Mesenchymal stem cell (in vitro differentiated cells and primary cell): ENCODE measurements at regions not wholly inside any gene's neighbourhood (a gene's known extent, or its start where the extent isn't known, plus 50 kb on each side); places are given as distances from the start of the nearest gene placed in this dataset.
"Not testable (repeated sequence)": the region's sequence is repeated elsewhere in the genome, so short reads cannot be mapped to it uniquely, and the experiment has no call there.

Source experiments
- DNase-seq: peaks from one replicate; pipeline ENCODE4 v3.0.0-alpha.2; 2013
- H2AFZ ChIP-seq: one replicate; pipeline ENCODE4 v1.6.1; 2013; ENCODE audit warnings: low read depth, mild to moderate bottlenecking, control low read depth, inconsistent platforms, low read length, moderate library complexity
- H2AK5ac ChIP-seq: 2 replicates; pipeline ENCODE4 v1.6.1; 2013; ENCODE audit warnings: low read length, moderate library complexity, mild to moderate bottlenecking, inconsistent platforms; ENCODE audit not compliant: severe bottlenecking
- H2BK120ac ChIP-seq: one replicate; pipeline ENCODE4 v1.6.1; 2013; ENCODE audit warnings: low read depth, mild to moderate bottlenecking, inconsistent platforms, low read length, moderate library complexity
- H2BK12ac ChIP-seq, 2 experiments: one replicate each; pipeline ENCODE4 v1.6.1; 2013; ENCODE audit warnings: inconsistent platforms in 2 of 2, low read length in 2 of 2, mild to moderate bottlenecking in 2 of 2, moderate library complexity in 2 of 2, control low read depth in 1 of 2
- H2BK15ac ChIP-seq: one replicate; pipeline ENCODE4 v1.6.1; 2013; ENCODE audit warnings: mild to moderate bottlenecking, low read depth, inconsistent platforms; ENCODE audit not compliant: poor library complexity, severe bottlenecking
- H2BK5ac ChIP-seq: 2 replicates; pipeline ENCODE4 v1.6.1; 2013; ENCODE audit warnings: low read depth, mild to moderate bottlenecking, low read length, control low read depth, inconsistent platforms; ENCODE audit not compliant: poor library complexity, severe bottlenecking
- H3K14ac ChIP-seq, 2 experiments: one replicate each; pipeline ENCODE4 v1.6.1; 2013; ENCODE audit warnings: inconsistent platforms in 2 of 2, low read length in 2 of 2, control low read depth in 1 of 2, mild to moderate bottlenecking in 1 of 2, moderate library complexity in 1 of 2
- H3K18ac ChIP-seq, 2 experiments: one replicate each; pipeline ENCODE4 v1.6.1; 2013; ENCODE audit warnings: inconsistent platforms in 2 of 2, low read length in 2 of 2, control low read depth in 1 of 2, low read depth in 1 of 2, mild to moderate bottlenecking in 1 of 2
- H3K23ac ChIP-seq, 2 experiments: one replicate each; pipeline ENCODE4 v1.6.1; 2013; ENCODE audit warnings: inconsistent platforms in 2 of 2, low read length in 2 of 2, mild to moderate bottlenecking in 2 of 2, moderate library complexity in 2 of 2, control low read depth in 1 of 2
- H3K27ac ChIP-seq: 2 replicates; pipeline ENCODE4 v1.5.1; 2013; ENCODE audit warnings: mild to moderate bottlenecking, moderate library complexity, low read length, control low read depth, inconsistent platforms; ENCODE audit not compliant: poor library complexity, severe bottlenecking
- H3K27me3 ChIP-seq, 2 experiments: 2 replicates each; pipeline versions ENCODE4 v1.6.1 to v1.7.0; 2013; ENCODE audit warnings: low read length in 2 of 2, mild to moderate bottlenecking in 2 of 2, moderate library complexity in 2 of 2, control low read depth in 1 of 2, inconsistent platforms in 1 of 2; ENCODE audit not compliant: control insufficient read depth in 1 of 2, insufficient read depth in 1 of 2
- H3K36me3 ChIP-seq, 2 experiments: 2 replicates each; pipeline versions ENCODE4 v1.6.1 to v1.7.0; 2013; ENCODE audit warnings: low read length in 2 of 2, control low read depth in 1 of 2, inconsistent platforms in 1 of 2, low read depth in 1 of 2, mild to moderate bottlenecking in 1 of 2; ENCODE audit not compliant: insufficient read depth in 2 of 2, control insufficient read depth in 1 of 2
- H3K4ac ChIP-seq, 2 experiments: one replicate each; pipeline ENCODE4 v1.6.1; 2013; ENCODE audit warnings: inconsistent platforms in 2 of 2, low read length in 2 of 2, mild to moderate bottlenecking in 2 of 2, moderate library complexity in 2 of 2, control low read depth in 1 of 2, low read depth in 1 of 2
- H3K4me1 ChIP-seq: 2 replicates; pipeline ENCODE4 v1.6.1; 2013; ENCODE audit warnings: low read depth, low read length, control low read depth; ENCODE audit not compliant: control insufficient read depth, insufficient read depth
- H3K4me2 ChIP-seq: 2 replicates; pipeline ENCODE4 v1.6.1; 2013; ENCODE audit warnings: low read length, mild to moderate bottlenecking, inconsistent platforms; ENCODE audit not compliant: poor library complexity, severe bottlenecking
- H3K4me3 ChIP-seq, 2 experiments: 2 replicates each; pipeline versions ENCODE4 v1.5.1 to v1.7.0; 2013; ENCODE audit warnings: low read length in 2 of 2, mild to moderate bottlenecking in 2 of 2, control low read depth in 1 of 2, low read depth in 1 of 2; ENCODE audit not compliant: insufficient read depth in 1 of 2
- H3K79me1 ChIP-seq: replicated peaks from 2 replicates; pipeline ENCODE4 v1.6.1; 2013; ENCODE audit warnings: mild to moderate bottlenecking, control low read depth, low read length, inconsistent platforms; ENCODE audit not compliant: poor library complexity, severe bottlenecking
- H3K9ac ChIP-seq: 2 replicates; pipeline ENCODE4 v1.7.0; 2013; ENCODE audit warnings: mild to moderate bottlenecking, low read length, moderate library complexity
- H3K9me3 ChIP-seq: 2 replicates; pipeline ENCODE4 v1.7.0; 2013; ENCODE audit warnings: mild to moderate bottlenecking, low read length; ENCODE audit not compliant: control insufficient read depth
- H4K8ac ChIP-seq: one replicate; pipeline ENCODE4 v1.6.1; 2013; ENCODE audit warnings: inconsistent platforms, mild to moderate bottlenecking, low read length, moderate library complexity
- H4K91ac ChIP-seq: one replicate; pipeline ENCODE4 v1.6.1; 2013; ENCODE audit warnings: mild to moderate bottlenecking, low read length, inconsistent platforms
- WGBS: methylation state at CpG from one replicate; pipeline ENCODE4 v1.1.7; 2013; ENCODE audit warnings: mixed read lengths; 5-methylcytosine and 5-hydroxymethylcytosine counted together

- Histone ChIP-seq H2BK120ac (no peak overlapping the region), H3K4me1 (no peaks in the 10 kb centered on the region), H4K91ac (no peak overlapping the region), H3K18ac (no peak overlapping the region), H3K14ac (no peak overlapping the region), H2AFZ (no peak overlapping the region), H3K36me3 (no peaks in the 10 kb centered on the region), H2AK5ac (no peak overlapping the region), H3K4me2 (no peak overlapping the region), H3K4ac (no peak overlapping the region), H4K8ac (no peak overlapping the region), H2BK5ac (no peak overlapping the region), H3K27ac (no peak overlapping the region), H2BK12ac (no peak overlapping the region), H3K23ac (no peak overlapping the region), H3K27me3 (no peaks in the 10 kb centered on the region), H3K9ac (no peak overlapping the region), H2BK15ac (no peak overlapping the region), H3K79me1 (no peaks in the 10 kb centered on the region), H3K4me3 (no peak overlapping the region), H3K9me3 (peaks cover under 1% of the 10 kb centered on the region)
- WGBS: 75% methylated on average over 9 of the region's 10 CpGs
- DNase-seq: peak; percentile 9
Observed at GRCh38 chr20:12113468-12114371, 196.0 kb downstream of the BTBD3 start.

GRCh38 chr20:12129114-12129513 is 211.4 kb downstream of the BTBD3 start:
- not testable (repeated sequence) for H2AFZ ChIP-seq, H3K36me3 ChIP-seq, H3K4me3 ChIP-seq, DNase-seq, H4K91ac ChIP-seq, H4K8ac ChIP-seq, H2BK15ac ChIP-seq, H2BK120ac ChIP-seq, H2BK5ac ChIP-seq, H3K27me3 ChIP-seq, H3K14ac ChIP-seq, H3K4me1 ChIP-seq, H3K23ac ChIP-seq, H2BK12ac ChIP-seq, H3K79me1 ChIP-seq, H3K9ac ChIP-seq, H3K9me3 ChIP-seq, H3K18ac ChIP-seq, H3K4me2 ChIP-seq, H2AK5ac ChIP-seq, H3K27ac ChIP-seq, H3K4ac ChIP-seq
- 76% methylated on average over 12 of the region's 13 CpGs for WGBS

- H4K91ac ChIP-seq, H4K8ac ChIP-seq, H3K4me3 ChIP-seq, H3K18ac ChIP-seq, H3K27ac ChIP-seq, H2BK120ac ChIP-seq, H3K4me1 ChIP-seq, H3K4me2 ChIP-seq, DNase-seq, H3K9me3 ChIP-seq, H2BK12ac ChIP-seq, H2BK15ac ChIP-seq, H3K4ac ChIP-seq, H2AK5ac ChIP-seq, H3K14ac ChIP-seq, H3K9ac ChIP-seq, H3K36me3 ChIP-seq, H3K23ac ChIP-seq, H2AFZ ChIP-seq, H3K27me3 ChIP-seq, H3K79me1 ChIP-seq, H2BK5ac ChIP-seq: not testable (repeated sequence)
- 94% methylated on average over 9 of the region's 10 CpGs for WGBS
Observed at GRCh38 chr20:12129532-12129931, 211.8 kb downstream of the BTBD3 start.

- Histone ChIP-seq H3K79me1 (no peaks in the 10 kb centered on the region), H3K4ac (no peak overlapping the region), H2AK5ac (no peak overlapping the region), H2BK15ac (no peak overlapping the region), H3K18ac (no peak overlapping the region), H3K27me3 (no peaks in the 10 kb centered on the region), H2BK120ac (no peak overlapping the region), H2BK12ac (no peak overlapping the region), H3K9ac (no peak overlapping the region), H3K14ac (no peak overlapping the region), H3K23ac (no peak overlapping the region), H3K9me3 (no peaks in the 10 kb centered on the region), H3K36me3 (no peaks in the 10 kb centered on the region), H3K27ac (no peak overlapping the region), H3K4me2 (no peak overlapping the region), H2AFZ (no peak overlapping the region), H3K4me1 (no peaks in the 10 kb centered on the region), H3K4me3 (no peak overlapping the region), H2BK5ac (no peak overlapping the region), H4K91ac (no peak overlapping the region), H4K8ac (no peak overlapping the region)
- no peak for DNase-seq
- no CpG with 5 or more reads among the region's 1 CpG for WGBS
Observed at GRCh38 chr20:12130781-12131180, 213.1 kb downstream of the BTBD3 start.
